PC-3 (cell line): ENCODE measurements at regions not wholly inside any gene's neighbourhood (a gene's known extent, or its start where the extent isn't known, plus 50 kb on each side); places are given as distances from the start of the nearest gene placed in this dataset.

Experiments used
- ATAC-seq: fragments of 200-7000 bp; cut with Tn5 transposase; 2 replicates; pipeline ENCODE4 v1.9.1; 2020; ENCODE audit warnings: mild to moderate bottlenecking, moderate library complexity
- BruUV-seq: library from RNA; stranded (reverse); fragments of 400-500 nt; replicated peaks from 2 replicates; lab custom pipeline; 2021; lab: Mats Ljungman, UMichigan
- CTCF ChIA-PET: fragments of 300-600 bp; sonication (Branson Sonifier 250); formaldehyde crosslinking; loops from one replicate; lab custom pipeline; 2022; ENCODE audit warnings: antibody characterized with exemption; lab: Charles Lee
- POLR2A ChIA-PET: fragments of 300-600 bp; sonication (Branson Sonifier 250); formaldehyde crosslinking; loops from one replicate; lab custom pipeline; 2022; ENCODE audit warnings: antibody characterized with exemption; ENCODE audit not compliant: unreplicated experiment; lab: Charles Lee
- DNase-seq: peaks from one replicate; pipeline ENCODE4 v3.0.0-alpha.2; 2015
- H2AFZ ChIP-seq: fragments of 300-600 bp; sonication (generic); 2 replicates; pipeline ENCODE4 v1.6.0; 2016; ENCODE audit warnings: antibody characterized with exemption, low read length
- H3F3A ChIP-seq: fragments of 300-600 bp; sonication (generic); one replicate; pipeline ENCODE4 v1.6.0; 2017; ENCODE audit warnings: antibody characterized with exemption, low read length, control low read depth, mild to moderate bottlenecking; ENCODE audit not compliant: unreplicated experiment
- H3K27ac ChIP-seq: fragments of 300-600 bp; sonication (generic); 2 replicates; pipeline ENCODE4 v1.5.1; 2016; ENCODE audit warnings: mild to moderate bottlenecking, low read length
- H3K27me3 ChIP-seq: fragments of 300-600 bp; sonication (generic); 2 replicates; pipeline ENCODE4 v1.6.1; 2016; ENCODE audit warnings: low read length, mixed read lengths
- H3K36me3 ChIP-seq: fragments of 300-600 bp; sonication (generic); 2 replicates; pipeline ENCODE4 v1.6.1; 2016; ENCODE audit warnings: low read depth, mixed run types, low read length, mixed read lengths
- H3K4me1 ChIP-seq: fragments of 300-600 bp; sonication (generic); 2 replicates; pipeline ENCODE4 v1.5.1; 2016; ENCODE audit warnings: low read length; ENCODE audit not compliant: insufficient read depth
- H3K4me2 ChIP-seq: fragments of 300-600 bp; sonication (generic); 2 replicates; pipeline ENCODE4 v1.6.0; 2016; ENCODE audit warnings: low read length
- H3K4me3 ChIP-seq: fragments of 300-600 bp; sonication (generic); 2 replicates; pipeline ENCODE4 v1.5.1; 2016; ENCODE audit warnings: mild to moderate bottlenecking, low read length, mixed read lengths
- H3K79me2 ChIP-seq: fragments of 300-600 bp; sonication (generic); 2 replicates; pipeline ENCODE4 v1.6.1; 2017; ENCODE audit warnings: low read length, mixed read lengths
- H3K9ac ChIP-seq: fragments of 300-600 bp; sonication (generic); 2 replicates; pipeline ENCODE4 v1.6.0; 2016; ENCODE audit warnings: mild to moderate bottlenecking, low read length
- H3K9me2 ChIP-seq: fragments of 300-600 bp; sonication (generic); replicated peaks from 2 replicates; pipeline ENCODE4 v1.6.1; 2016; ENCODE audit warnings: mixed run types, low read length, mixed read lengths
- H3K9me3 ChIP-seq: fragments of 300-600 bp; sonication (generic); 2 replicates; pipeline ENCODE4 v1.6.1; 2016; ENCODE audit warnings: low read length, mixed read lengths
- H4K20me1 ChIP-seq: fragments of 300-600 bp; sonication (generic); 2 replicates; pipeline ENCODE4 v1.6.1; 2016; ENCODE audit warnings: low read length, mixed read lengths
- EZH2 ChIP-seq: fragments of 300-600 bp; sonication (generic); IDR thresholded peaks from one replicate; pipeline ENCODE4 v1.6.1; 2017; ENCODE audit warnings: antibody characterized with exemption, mild to moderate bottlenecking, low read length; ENCODE audit not compliant: unreplicated experiment
- EZH2phosphoT487 ChIP-seq: fragments of 300-600 bp; sonication (generic); IDR thresholded peaks from 2 replicates; pipeline ENCODE4 v1.6.1; 2018; ENCODE audit warnings: mild to moderate bottlenecking, antibody characterized with exemption, low read length, borderline replicate concordance
- intact Hi-C: fragments of 100-400 bp; cut with micrococcal nuclease; formaldehyde crosslinking; loops from 2 replicates; pipeline ENCODE4 v1.9.0; 2023
- TF ChIP-seq, protein P1 (sequence below): fragments of 300-600 bp; sonication (generic); conservative IDR thresholded peaks from 2 replicates; pipeline ENCODE4 v1.5.1; 2017; ENCODE audit warnings: antibody characterized with exemption, low read depth, mild to moderate bottlenecking, low read length

GRCh38 chr14:101351769-101352168 lies 209.5 kb upstream of the DIO3 start:
- no peak overlapping the region for H2AFZ ChIP-seq
- no peak for DNase-seq
- H3K4me3 ChIP-seq = no peak overlapping the region
- H3K9me3 ChIP-seq = 0 out of 2 replicates have a peak, but pooled peaks cover 1% of the 10 kb centered on the region
- POLR2A ChIA-PET = no interaction called here
- no peaks in the 10 kb centered on the region for H3K4me1 ChIP-seq
- no peaks in the 10 kb centered on the region for H3K36me3 ChIP-seq
- no TSS peak for BruUV-seq
- H3F3A ChIP-seq = no peaks in the 10 kb centered on the region
- no peaks in the 10 kb centered on the region for H3K79me2 ChIP-seq
- H3K27me3 ChIP-seq = no peaks in the 10 kb centered on the region
- TF ChIP-seq, protein P1, sequence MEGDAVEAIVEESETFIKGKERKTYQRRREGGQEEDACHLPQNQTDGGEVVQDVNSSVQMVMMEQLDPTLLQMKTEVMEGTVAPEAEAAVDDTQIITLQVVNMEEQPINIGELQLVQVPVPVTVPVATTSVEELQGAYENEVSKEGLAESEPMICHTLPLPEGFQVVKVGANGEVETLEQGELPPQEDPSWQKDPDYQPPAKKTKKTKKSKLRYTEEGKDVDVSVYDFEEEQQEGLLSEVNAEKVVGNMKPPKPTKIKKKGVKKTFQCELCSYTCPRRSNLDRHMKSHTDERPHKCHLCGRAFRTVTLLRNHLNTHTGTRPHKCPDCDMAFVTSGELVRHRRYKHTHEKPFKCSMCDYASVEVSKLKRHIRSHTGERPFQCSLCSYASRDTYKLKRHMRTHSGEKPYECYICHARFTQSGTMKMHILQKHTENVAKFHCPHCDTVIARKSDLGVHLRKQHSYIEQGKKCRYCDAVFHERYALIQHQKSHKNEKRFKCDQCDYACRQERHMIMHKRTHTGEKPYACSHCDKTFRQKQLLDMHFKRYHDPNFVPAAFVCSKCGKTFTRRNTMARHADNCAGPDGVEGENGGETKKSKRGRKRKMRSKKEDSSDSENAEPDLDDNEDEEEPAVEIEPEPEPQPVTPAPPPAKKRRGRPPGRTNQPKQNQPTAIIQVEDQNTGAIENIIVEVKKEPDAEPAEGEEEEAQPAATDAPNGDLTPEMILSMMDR = no peak
- TF ChIP-seq EZH2 (no peak), EZH2phosphoT487 (no peak)
- H3K9ac ChIP-seq = no peak overlapping the region
- intact Hi-C loops = no loop called here
- no peaks in the 10 kb centered on the region for H3K9me2 ChIP-seq
- H3K4me2 ChIP-seq = no peak overlapping the region
- no peaks in the 10 kb centered on the region for H4K20me1 ChIP-seq
- CTCF ChIA-PET = no interaction called here
- ATAC-seq = no peak
- H3K27ac ChIP-seq = no peak overlapping the region

DNA sequence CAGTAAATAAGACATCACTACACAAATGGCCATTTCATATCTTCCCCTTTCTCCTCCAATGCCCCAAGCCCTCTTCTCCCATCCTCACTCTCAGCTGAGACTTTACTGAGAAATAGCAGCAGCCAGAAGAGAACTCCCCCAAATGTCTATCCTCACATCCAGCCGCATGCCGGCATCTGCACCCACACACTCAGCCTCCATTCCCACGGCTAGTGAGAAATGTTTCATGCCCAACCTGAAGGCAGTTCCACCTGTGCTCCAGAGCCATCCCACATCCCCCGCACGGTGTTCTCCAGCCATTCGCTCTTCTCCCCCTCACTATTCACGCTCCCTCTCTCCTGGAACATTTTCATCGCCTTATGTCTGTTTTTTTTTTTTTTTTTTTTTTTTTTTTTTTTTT lies 208.7 kb upstream of the DIO3 start:
- no peak overlapping the region for H3K4me3 ChIP-seq
- no peak overlapping the region for H3K4me2 ChIP-seq
- no peak for ATAC-seq
- H3K9ac ChIP-seq = no peak overlapping the region
- H3K4me1 ChIP-seq = no peaks in the 10 kb centered on the region
- H2AFZ ChIP-seq = no peak overlapping the region
- ChIA-PET CTCF (no interaction called here), POLR2A (no interaction called here)
- intact Hi-C loops = no loop called here
- no peaks in the 10 kb centered on the region for H4K20me1 ChIP-seq
- no peaks in the 10 kb centered on the region for H3K79me2 ChIP-seq
- DNase-seq = no peak
- H3K27me3 ChIP-seq = no peaks in the 10 kb centered on the region
- no peaks in the 10 kb centered on the region for H3K9me3 ChIP-seq
- no peaks in the 10 kb centered on the region for H3K9me2 ChIP-seq
- no TSS peak for BruUV-seq
- H3K27ac ChIP-seq = no peak overlapping the region
- H3F3A ChIP-seq = no peaks in the 10 kb centered on the region
- no peaks in the 10 kb centered on the region for H3K36me3 ChIP-seq
- TF ChIP-seq EZH2 = no peak
- TF ChIP-seq, protein P1 = no peak
- no peak for TF ChIP-seq EZH2phosphoT487

GRCh38 chr14:101353422-101353821 lies 207.9 kb upstream of the DIO3 start:
- Histone ChIP-seq H3K4me3 (no peak overlapping the region), H3K4me1 (no peaks in the 10 kb centered on the region), H3K79me2 (no peaks in the 10 kb centered on the region), H3K4me2 (no peak overlapping the region), H3K36me3 (no peaks in the 10 kb centered on the region), H3K9me3 (no peaks in the 10 kb centered on the region), H3F3A (no peaks in the 10 kb centered on the region), H3K9me2 (no peaks in the 10 kb centered on the region), H2AFZ (no peak overlapping the region), H3K27me3 (no peaks in the 10 kb centered on the region), H3K27ac (no peak overlapping the region), H3K9ac (no peak overlapping the region), H4K20me1 (no peaks in the 10 kb centered on the region)
- TF ChIP-seq, protein P1 = no peak
- no peak for TF ChIP-seq EZH2
- no peak for TF ChIP-seq EZH2phosphoT487
- POLR2A ChIA-PET = no interaction called here
- CTCF ChIA-PET = no interaction called here
- DNase-seq = no peak
- ATAC-seq = no peak
- intact Hi-C loops = no loop called here
- BruUV-seq = no TSS peak
